ENCODE measurements at regions not wholly inside any gene's neighbourhood (a gene's known extent, or its start where the extent isn't known, plus 50 kb on each side); places are given as distances from the start of the nearest gene placed in this dataset.

DNA sequence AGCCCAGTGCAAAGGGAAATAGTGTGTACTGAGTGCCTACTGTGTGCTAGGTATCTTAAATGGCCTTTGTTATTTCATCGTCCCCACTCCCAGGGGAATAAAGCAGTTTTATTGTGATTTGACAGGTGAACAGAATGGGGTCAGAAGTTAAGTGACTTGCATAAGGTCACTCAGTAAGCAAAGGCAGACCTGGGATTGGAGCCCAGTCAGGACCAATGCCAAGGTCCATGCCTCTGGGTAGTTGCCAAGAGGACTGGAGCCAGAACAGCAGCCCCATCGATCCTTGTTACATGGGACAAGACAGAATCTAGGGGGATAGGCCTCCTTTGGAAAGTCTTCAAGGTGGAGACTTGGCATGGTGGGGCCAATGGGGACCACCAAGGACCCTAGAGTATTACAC, 227.4 kb upstream of the PWP1 start:
- H3K4me3 ChIP-seq (ENCODE audit: low read length), result no peak overlapping the region
- no peaks in the 10 kb centered on the region for H3K27me3 ChIP-seq (ENCODE audit: control insufficient read depth, insufficient read depth, low read length)
- H3K4me1 ChIP-seq (ENCODE audit: control insufficient read depth, insufficient read depth, low read length), result no peaks in the 10 kb centered on the region
- H3K36me3 ChIP-seq (ENCODE audit: control insufficient read depth, insufficient read depth, low read length), result no peaks in the 10 kb centered on the region
- no peak overlapping the region for H3K27ac ChIP-seq (ENCODE audit: low read depth, low read length)
- H3K9ac ChIP-seq (ENCODE audit: low read length), result no peak overlapping the region

DNA sequence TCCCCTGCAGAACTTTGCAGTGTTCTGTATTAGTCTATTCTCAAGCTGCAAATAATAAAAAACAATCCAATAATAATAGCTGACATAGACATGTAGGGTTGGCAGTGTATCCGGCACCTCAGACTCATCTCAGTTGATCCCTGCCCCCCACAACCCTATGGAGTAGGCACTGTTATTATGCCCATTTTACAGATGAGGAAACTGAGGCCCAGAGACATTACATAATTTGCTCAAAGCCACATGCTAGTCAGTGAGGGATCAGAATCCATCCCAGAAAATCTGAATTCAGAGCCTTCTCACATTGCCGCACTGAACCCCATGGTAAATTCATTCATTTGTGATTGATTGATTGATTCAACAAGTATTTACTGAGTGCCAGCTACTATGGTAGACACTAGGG, 226.6 kb upstream of the PWP1 start:
- H3K36me3 ChIP-seq (ENCODE audit: control insufficient read depth, insufficient read depth, low read length), result no peaks in the 10 kb centered on the region
- H3K4me1 ChIP-seq (ENCODE audit: control insufficient read depth, insufficient read depth, low read length), result no peaks in the 10 kb centered on the region
- no peak overlapping the region for H3K9ac ChIP-seq (ENCODE audit: low read length)
- H3K4me3 ChIP-seq (ENCODE audit: low read length), result no peak overlapping the region
- no peaks in the 10 kb centered on the region for H3K27me3 ChIP-seq (ENCODE audit: control insufficient read depth, insufficient read depth, low read length)
- H3K27ac ChIP-seq (ENCODE audit: low read depth, low read length), result no peak overlapping the region

DNA sequence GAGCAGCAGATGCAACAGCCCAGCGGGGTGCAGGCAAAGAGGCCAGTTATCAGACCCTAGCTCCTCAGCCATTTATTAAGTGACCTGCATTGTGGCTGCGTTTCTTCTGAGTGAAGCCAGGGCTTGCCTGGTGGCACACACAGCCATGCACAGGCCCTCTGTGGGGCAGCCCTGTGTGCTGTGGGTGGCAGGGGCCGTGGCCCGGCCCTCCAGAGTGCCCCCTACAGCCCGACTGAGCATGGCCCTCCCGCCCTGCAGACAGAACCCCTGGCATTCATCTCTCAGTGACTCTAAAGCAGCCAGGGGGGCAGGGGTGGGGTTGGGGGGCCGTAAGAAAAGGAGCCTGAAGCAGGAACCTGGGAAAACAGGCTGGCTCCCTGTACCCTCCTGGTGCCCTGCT, 226.0 kb upstream of the PWP1 start:
- Histone ChIP-seq H3K9ac (ENCODE audit: low read length) (no peak overlapping the region), H3K27ac (ENCODE audit: low read depth, low read length) (no peak overlapping the region), H3K36me3 (ENCODE audit: control insufficient read depth, insufficient read depth, low read length) (no peaks in the 10 kb centered on the region), H3K4me1 (ENCODE audit: control insufficient read depth, insufficient read depth, low read length) (no peaks in the 10 kb centered on the region), H3K4me3 (ENCODE audit: low read length) (no peak overlapping the region), H3K27me3 (ENCODE audit: control insufficient read depth, insufficient read depth, low read length) (no peaks in the 10 kb centered on the region)

DNA sequence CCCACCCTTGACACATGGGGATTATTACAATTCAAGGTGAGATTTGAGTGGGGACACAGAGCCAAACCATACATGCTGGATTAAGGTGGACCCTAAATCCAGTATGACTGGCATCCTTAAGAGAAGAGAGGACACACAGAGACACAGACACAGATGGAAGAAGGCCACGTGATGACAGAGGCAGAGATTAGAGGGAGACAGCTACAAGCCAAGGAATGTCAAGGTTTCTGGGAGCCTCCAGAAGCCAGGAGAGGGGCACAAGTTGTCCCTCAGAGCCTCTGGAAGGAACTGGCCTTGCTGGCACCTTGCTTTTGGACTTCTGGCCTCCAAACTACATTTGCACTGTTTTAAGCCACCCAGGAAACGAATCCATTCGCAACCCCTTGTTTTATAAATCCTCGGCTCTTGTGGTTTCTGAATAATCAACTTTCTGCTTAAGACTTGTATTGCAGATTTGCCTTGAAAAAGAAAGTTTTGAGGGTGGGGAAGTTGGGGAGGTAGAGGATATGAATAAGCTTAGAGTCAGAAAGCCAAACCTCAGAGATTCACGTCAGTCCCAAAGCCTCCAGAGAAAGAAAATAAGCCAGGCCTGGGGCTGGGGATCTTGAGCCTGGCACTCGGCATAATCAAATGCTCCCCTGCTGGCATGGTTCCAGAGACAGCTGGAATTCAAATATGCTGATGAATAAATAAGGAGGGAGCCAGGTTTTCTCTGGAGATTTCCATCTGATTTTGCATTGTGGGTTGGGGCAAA, 224.2 kb upstream of the PWP1 start:
- Histone ChIP-seq H3K4me3 (ENCODE audit: low read length) (no peak overlapping the region), H3K36me3 (ENCODE audit: control insufficient read depth, insufficient read depth, low read length) (no peaks in the 10 kb centered on the region), H3K4me1 (ENCODE audit: control insufficient read depth, insufficient read depth, low read length) (no peaks in the 10 kb centered on the region), H3K27ac (ENCODE audit: low read depth, low read length) (no peak overlapping the region), H3K27me3 (ENCODE audit: control insufficient read depth, insufficient read depth, low read length) (no peaks in the 10 kb centered on the region), H3K9ac (ENCODE audit: low read length) (no peak overlapping the region)

DNA sequence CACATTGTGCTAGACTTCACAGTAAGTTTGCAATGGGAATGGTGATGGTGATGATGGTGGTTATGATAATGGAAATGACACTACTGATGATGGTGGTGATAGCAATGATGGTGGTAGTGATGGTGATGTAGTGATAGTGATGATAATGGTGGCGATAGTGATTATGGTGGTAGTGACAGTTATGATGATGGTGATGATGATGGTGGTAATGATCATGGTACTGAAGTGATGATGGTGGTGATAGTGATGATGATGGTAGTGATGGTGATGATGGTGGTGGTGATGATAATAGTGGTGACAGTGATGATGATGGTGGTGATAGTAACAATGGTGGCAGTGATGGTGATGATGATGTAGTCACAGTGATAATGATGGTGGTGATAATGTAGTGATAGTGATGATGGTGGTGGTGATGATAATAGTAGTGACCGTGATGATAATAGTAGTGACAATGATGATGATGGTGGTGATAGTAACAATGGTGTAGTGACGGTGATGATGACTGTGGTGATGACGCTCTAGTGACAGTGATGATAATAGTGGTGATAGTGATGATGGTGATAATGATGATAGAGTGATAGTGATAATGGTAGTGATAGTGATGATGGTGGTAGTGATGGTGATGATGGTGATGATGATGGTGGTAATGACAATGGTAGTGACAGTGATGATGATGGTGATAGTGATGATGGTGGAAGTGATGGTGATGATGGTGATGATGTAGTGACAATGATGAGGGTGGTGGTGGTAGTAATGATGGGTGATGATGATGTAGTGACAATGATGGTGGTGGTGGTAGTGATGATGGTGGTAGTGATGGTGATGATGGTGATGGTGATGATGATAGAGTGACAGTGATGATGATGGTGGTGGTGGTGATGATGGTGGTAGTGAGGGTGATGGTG, 222.9 kb upstream of the PWP1 start:
- no peak overlapping the region for H3K4me3 ChIP-seq (ENCODE audit: low read length)
- H3K36me3 ChIP-seq (ENCODE audit: control insufficient read depth, insufficient read depth, low read length), result no peaks in the 10 kb centered on the region
- H3K27ac ChIP-seq (ENCODE audit: low read depth, low read length), result no peak overlapping the region
- H3K27me3 ChIP-seq (ENCODE audit: control insufficient read depth, insufficient read depth, low read length), result no peaks in the 10 kb centered on the region
- H3K9ac ChIP-seq (ENCODE audit: low read length), result no peak overlapping the region
- H3K4me1 ChIP-seq (ENCODE audit: control insufficient read depth, insufficient read depth, low read length), result no peaks in the 10 kb centered on the region

DNA sequence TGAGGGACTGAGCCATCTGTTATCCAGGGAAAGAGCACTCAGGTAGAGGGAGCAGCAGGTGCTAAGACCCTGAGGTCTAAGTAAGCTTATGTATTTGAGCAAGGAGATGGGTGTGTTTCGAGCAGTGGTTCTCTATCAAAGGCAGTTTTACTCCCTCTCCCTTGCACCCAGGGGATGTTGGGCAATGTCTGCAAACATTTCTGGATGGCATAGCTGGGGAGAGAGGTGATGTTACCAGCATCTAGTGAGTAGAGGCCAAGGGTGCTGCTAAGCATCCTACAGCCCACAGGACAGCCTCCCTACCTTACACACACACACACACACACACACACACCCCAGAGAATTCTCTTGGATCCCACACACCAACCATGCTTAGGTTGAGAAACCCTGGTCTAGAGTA, 221.0 kb upstream of the PWP1 start:
- H3K27ac ChIP-seq (ENCODE audit: low read depth, low read length), result no peak overlapping the region
- no peak overlapping the region for H3K4me3 ChIP-seq (ENCODE audit: low read length)
- H3K36me3 ChIP-seq (ENCODE audit: control insufficient read depth, insufficient read depth, low read length), result no peaks in the 10 kb centered on the region
- H3K27me3 ChIP-seq (ENCODE audit: control insufficient read depth, insufficient read depth, low read length), result no peaks in the 10 kb centered on the region
- H3K4me1 ChIP-seq (ENCODE audit: control insufficient read depth, insufficient read depth, low read length), result no peaks in the 10 kb centered on the region
- H3K9ac ChIP-seq (ENCODE audit: low read length), result no peak overlapping the region

DNA sequence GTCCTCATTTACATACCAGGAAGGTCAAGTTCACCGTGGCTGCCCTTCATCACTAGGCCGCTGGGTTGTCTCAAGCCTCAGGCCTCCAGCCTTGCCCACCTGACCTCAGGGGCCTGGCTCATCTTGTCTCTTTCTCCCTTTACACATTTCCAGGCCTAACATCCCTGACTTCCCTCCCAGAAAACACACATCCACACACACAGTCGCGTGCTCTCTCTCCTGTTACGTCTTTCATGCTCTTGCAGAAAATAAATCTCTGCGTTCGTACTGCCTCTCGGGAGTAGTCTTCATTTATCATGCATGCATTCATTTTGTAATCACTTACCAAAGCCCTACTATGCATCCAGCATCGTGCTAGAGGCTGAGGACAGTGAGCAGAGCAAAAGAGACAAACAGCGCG, 220.0 kb upstream of the PWP1 start:
- H3K9ac ChIP-seq (ENCODE audit: low read length), result no peak overlapping the region
- H3K27ac ChIP-seq (ENCODE audit: low read depth, low read length), result no peak overlapping the region
- no peak overlapping the region for H3K4me3 ChIP-seq (ENCODE audit: low read length)
- H3K27me3 ChIP-seq (ENCODE audit: control insufficient read depth, insufficient read depth, low read length), result no peaks in the 10 kb centered on the region
- no peaks in the 10 kb centered on the region for H3K4me1 ChIP-seq (ENCODE audit: control insufficient read depth, insufficient read depth, low read length)
- H3K36me3 ChIP-seq (ENCODE audit: control insufficient read depth, insufficient read depth, low read length), result no peaks in the 10 kb centered on the region

DNA sequence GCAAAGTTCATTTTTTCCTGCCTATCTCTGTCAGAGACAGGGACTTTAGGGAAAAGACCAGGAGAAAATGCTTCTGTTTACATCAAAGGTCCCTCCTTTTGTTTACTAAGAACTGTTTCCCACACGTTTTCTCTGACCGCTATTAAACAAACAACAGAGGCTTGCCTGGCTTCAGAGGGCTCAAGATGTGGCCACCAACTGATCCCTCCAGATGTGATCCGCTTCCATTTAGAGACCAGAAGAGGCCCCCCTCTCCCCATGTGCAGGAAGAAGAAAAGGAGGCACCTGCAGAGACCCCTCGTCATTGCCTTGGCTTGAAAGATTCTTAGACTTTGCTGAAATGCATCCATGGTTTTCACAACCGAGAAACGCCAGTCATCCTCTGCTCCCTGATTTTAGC, 217.9 kb upstream of the PWP1 start:
- Histone ChIP-seq H3K9ac (ENCODE audit: low read length) (no peak overlapping the region), H3K4me3 (ENCODE audit: low read length) (no peak overlapping the region), H3K27me3 (ENCODE audit: control insufficient read depth, insufficient read depth, low read length) (no peaks in the 10 kb centered on the region), H3K4me1 (ENCODE audit: control insufficient read depth, insufficient read depth, low read length) (no peaks in the 10 kb centered on the region), H3K27ac (ENCODE audit: low read depth, low read length) (no peak overlapping the region), H3K36me3 (ENCODE audit: control insufficient read depth, insufficient read depth, low read length) (no peaks in the 10 kb centered on the region)

DNA sequence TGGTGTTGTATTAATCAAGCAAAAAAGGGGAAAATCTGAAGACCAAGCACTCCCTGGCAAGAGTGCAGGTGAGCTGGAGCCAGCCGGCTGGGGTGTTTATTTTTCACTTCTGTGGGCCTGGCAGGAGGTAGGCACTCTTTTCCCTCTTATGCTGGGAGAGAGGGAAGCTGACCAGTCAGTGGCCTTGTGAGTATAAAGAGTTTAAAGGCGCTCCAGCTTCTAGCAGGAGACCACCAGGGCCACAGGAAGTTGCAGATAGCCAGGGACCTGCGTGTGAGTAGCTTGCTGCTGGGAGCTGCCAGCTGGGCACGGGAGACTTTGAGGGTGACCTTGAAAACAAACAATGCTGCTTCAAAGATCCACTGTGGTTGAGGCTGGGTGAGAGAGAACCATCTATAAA, 217.4 kb upstream of the PWP1 start:
- Histone ChIP-seq H3K27ac (ENCODE audit: low read depth, low read length) (no peak overlapping the region), H3K27me3 (ENCODE audit: control insufficient read depth, insufficient read depth, low read length) (no peaks in the 10 kb centered on the region), H3K4me3 (ENCODE audit: low read length) (no peak overlapping the region), H3K4me1 (ENCODE audit: control insufficient read depth, insufficient read depth, low read length) (peaks cover 4% of the 10 kb centered on the region), H3K36me3 (ENCODE audit: control insufficient read depth, insufficient read depth, low read length) (no peaks in the 10 kb centered on the region), H3K9ac (ENCODE audit: low read length) (no peak overlapping the region)

DNA sequence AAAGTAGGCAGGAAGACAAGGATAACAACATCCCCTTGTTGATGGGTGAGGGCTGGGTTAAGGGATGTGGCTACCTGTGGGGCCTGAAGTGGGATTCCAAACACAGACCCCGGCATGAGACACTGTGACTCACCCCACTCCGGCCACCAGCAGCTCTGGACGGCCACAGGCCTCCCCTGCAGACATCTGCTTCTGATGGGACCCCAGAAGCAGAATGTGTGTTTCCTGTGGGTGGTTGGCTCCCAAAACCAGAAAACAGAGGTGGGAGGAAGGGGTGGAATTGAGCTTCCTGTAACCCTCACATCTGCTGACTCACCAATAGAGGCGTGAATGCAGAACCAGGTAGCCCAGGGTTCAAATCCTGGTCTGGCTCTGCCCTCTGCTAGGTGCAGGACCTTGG, 216.6 kb upstream of the PWP1 start:
- Histone ChIP-seq H3K4me1 (ENCODE audit: control insufficient read depth, insufficient read depth, low read length) (peaks cover 4% of the 10 kb centered on the region), H3K27ac (ENCODE audit: low read depth, low read length) (no peak overlapping the region), H3K9ac (ENCODE audit: low read length) (no peak overlapping the region), H3K4me3 (ENCODE audit: low read length) (no peak overlapping the region), H3K36me3 (ENCODE audit: control insufficient read depth, insufficient read depth, low read length) (no peaks in the 10 kb centered on the region), H3K27me3 (ENCODE audit: control insufficient read depth, insufficient read depth, low read length) (no peaks in the 10 kb centered on the region)

DNA sequence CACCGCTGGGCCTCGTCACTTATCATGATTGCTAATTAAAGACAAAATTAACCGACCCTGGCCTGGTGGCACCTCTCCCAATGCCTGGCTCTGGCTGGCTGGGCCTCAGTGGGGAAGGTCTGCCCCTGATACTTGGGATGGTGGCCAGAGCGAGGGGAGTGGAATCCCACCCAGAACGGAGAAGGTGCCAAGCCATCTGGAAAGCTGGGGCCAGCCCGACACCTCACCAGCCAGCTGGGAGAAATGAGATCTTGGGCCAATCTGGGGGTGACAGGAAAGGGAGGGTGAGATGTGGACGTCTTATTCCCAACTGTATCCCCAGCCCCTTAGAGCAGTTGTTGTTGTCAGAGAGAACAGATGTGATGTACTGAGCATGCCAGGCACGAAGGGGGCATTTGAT, 215.0 kb upstream of the PWP1 start:
- no peak overlapping the region for H3K9ac ChIP-seq (ENCODE audit: low read length)
- H3K27ac ChIP-seq (ENCODE audit: low read depth, low read length), result no peak overlapping the region
- no peaks in the 10 kb centered on the region for H3K27me3 ChIP-seq (ENCODE audit: control insufficient read depth, insufficient read depth, low read length)
- H3K4me3 ChIP-seq (ENCODE audit: low read length), result no peak overlapping the region
- H3K36me3 ChIP-seq (ENCODE audit: control insufficient read depth, insufficient read depth, low read length), result no peaks in the 10 kb centered on the region
- H3K4me1 ChIP-seq (ENCODE audit: control insufficient read depth, insufficient read depth, low read length), result peaks cover 4% of the 10 kb centered on the region

DNA sequence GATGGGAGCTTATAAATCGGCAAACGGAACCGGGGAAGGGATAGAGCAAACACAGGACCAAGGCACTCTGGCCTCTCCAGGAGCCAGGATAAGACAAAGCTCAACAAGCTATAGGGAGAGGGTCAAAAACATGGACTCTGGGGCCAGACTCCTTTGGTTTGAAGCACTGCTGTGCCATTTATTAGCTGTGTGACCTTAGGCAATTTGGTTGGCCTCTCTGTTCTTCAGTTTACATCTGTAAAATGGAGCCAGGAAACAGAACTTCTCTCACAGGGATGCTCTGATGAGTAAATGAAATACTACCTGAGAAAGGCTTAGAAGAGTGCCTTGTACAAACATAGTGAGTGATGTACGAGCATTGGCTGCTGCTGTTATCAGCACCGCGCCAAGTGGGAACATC, 213.3 kb upstream of the PWP1 start:
- Histone ChIP-seq H3K27me3 (ENCODE audit: control insufficient read depth, insufficient read depth, low read length) (no peaks in the 10 kb centered on the region), H3K27ac (ENCODE audit: low read depth, low read length) (no peak overlapping the region), H3K9ac (ENCODE audit: low read length) (no peak overlapping the region), H3K4me3 (ENCODE audit: low read length) (no peak overlapping the region), H3K4me1 (ENCODE audit: control insufficient read depth, insufficient read depth, low read length) (peaks cover 4% of the 10 kb centered on the region), H3K36me3 (ENCODE audit: control insufficient read depth, insufficient read depth, low read length) (no peaks in the 10 kb centered on the region)

DNA sequence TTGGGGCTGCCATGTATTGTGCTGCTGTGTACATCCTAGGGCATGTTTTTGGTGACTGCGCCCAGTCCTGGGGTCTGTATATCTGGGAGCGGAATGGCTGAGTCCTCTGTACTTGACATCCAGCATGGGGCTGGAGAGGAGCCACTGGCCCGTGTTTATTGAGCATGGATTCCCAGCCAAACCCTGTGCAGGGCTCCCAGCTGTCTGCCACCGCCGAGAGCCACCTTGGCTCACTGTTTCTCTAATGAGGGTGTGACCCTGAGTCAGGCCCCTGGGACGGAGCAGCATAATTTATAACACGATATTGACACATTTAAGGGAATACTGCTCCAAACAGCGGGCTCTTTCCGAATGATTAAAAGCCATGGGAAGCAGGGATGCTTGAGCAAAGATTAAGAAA, 211.5 kb upstream of the PWP1 start:
- peaks cover 4% of the 10 kb centered on the region for H3K4me1 ChIP-seq (ENCODE audit: control insufficient read depth, insufficient read depth, low read length)
- peak overlapping the region; percentile 23 for H3K27ac ChIP-seq (ENCODE audit: low read depth, low read length)
- H3K27me3 ChIP-seq (ENCODE audit: control insufficient read depth, insufficient read depth, low read length), result no peaks in the 10 kb centered on the region

More for the DNA sequence above, 211.5 kb upstream of the PWP1 start:
- H3K4me3 ChIP-seq (ENCODE audit: low read length), result no peak overlapping the region
- no peak overlapping the region for H3K9ac ChIP-seq (ENCODE audit: low read length)
- no peaks in the 10 kb centered on the region for H3K36me3 ChIP-seq (ENCODE audit: control insufficient read depth, insufficient read depth, low read length)
